ENCODE measurements at regions not wholly inside any gene's neighbourhood (a gene's known extent, or its start where the extent isn't known, plus 50 kb on each side); places are given as distances from the start of the nearest gene placed in this dataset.
A peak's percentile ranks its signal among the peaks of the same experiment; 100 is the strongest.

DNA sequence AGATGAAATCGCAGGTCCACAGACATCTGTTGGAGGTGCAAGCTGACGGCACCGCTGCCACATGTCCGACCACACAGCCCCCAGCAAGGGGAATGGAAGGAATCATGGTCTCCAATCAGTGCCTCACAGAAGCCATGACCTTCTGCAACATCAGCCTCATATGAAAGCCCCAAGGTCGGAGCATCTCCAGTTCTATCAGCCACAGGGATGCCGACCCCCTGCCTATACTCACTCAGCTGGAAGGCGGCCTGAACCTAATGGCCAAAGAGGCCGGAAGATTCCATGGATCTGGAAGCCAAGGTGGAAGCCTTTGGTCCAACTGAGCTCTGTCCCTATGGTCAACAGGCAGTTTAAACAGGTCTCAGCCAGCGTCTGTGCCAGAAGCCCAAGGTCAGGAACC, 278.8 kb downstream of the TNS1 start:
- H3K4me3 ChIP-seq (ENCODE audit: low read depth, low read length): no peak overlapping the region
- TF ChIP-seq, protein P1, sequence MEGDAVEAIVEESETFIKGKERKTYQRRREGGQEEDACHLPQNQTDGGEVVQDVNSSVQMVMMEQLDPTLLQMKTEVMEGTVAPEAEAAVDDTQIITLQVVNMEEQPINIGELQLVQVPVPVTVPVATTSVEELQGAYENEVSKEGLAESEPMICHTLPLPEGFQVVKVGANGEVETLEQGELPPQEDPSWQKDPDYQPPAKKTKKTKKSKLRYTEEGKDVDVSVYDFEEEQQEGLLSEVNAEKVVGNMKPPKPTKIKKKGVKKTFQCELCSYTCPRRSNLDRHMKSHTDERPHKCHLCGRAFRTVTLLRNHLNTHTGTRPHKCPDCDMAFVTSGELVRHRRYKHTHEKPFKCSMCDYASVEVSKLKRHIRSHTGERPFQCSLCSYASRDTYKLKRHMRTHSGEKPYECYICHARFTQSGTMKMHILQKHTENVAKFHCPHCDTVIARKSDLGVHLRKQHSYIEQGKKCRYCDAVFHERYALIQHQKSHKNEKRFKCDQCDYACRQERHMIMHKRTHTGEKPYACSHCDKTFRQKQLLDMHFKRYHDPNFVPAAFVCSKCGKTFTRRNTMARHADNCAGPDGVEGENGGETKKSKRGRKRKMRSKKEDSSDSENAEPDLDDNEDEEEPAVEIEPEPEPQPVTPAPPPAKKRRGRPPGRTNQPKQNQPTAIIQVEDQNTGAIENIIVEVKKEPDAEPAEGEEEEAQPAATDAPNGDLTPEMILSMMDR (IDR thresholded peaks at IDR 0.05; ENCODE audit: low read depth, low read length): no peak

DNA sequence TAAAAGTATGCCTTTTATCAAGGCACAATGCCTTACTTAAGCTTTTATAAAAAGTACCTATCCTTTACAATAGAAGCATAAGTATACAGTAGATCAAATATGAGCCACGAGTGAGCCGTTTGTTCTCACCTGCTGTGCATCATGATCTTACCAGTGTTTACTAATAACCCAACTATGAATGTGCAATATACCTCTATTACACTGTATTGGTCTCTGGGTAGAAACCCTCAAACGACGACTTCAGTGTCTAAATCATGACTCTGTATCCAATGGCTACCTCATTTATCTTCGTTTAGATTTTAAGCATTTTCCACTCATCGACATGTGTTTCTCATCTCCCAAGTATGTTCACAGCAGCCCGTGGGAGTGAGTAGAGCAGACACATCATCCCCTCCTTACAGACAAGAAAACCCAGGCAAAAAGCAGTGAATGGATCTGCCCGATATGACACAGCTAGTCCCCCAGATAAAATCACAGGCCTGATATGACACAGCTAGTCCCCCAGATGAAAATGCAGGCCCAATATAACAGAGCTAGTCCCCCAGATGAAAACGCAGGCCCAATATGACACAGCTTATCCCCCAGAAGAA, 279.8 kb downstream of the TNS1 start:
- no peak overlapping the region for H3K4me3 ChIP-seq (ENCODE audit: low read depth, low read length)
- TF ChIP-seq, protein P1 (IDR thresholded peaks at IDR 0.05; ENCODE audit: low read depth, low read length): no peak

DNA sequence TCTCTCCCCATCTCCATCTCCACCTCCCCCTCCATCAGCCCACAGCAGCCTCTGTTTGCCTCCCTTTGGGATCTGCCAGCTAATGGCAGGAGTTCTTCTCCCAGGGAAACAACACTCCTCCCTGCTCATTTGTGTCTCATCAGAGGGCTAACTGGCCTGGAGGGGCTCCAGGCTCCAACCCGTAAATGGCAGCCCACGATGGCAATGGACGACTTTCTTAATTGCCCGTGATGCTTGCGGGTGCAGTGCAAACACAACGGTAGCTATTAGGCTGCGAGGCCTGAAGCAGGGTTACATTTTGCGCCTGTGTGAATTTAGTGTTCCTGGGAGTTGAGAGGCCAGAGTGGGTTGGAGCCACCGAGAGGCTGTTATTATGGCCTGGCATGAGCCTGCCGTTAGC, 285.1 kb downstream of the TNS1 start:
- TF ChIP-seq, protein P1 (IDR thresholded peaks at IDR 0.05; ENCODE audit: low read depth, low read length): no peak
- H3K4me3 ChIP-seq (ENCODE audit: low read depth, low read length): no peak overlapping the region

DNA sequence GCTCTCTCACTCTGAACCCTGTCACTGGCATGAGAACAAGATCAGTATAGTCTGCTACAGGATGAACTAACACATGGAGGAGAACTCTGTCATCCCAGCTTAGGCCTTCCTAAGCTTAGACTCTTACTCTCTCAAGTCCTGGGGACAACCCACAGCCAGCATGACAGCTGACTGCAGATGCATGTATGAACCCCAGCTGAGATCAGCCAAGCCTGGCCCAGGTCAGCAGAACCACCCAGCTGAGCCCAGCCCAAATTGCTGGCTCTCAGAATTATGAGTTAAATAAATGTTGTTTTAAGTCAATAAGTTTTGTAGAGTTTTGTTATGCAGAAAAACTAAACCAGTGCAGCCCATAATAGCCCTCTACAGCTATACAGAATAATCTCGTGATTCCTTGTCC, 287.3 kb downstream of the TNS1 start:
- H3K4me3 ChIP-seq (ENCODE audit: low read depth, low read length): no peak overlapping the region
- TF ChIP-seq, protein P1 (IDR thresholded peaks at IDR 0.05; ENCODE audit: low read depth, low read length): no peak

DNA sequence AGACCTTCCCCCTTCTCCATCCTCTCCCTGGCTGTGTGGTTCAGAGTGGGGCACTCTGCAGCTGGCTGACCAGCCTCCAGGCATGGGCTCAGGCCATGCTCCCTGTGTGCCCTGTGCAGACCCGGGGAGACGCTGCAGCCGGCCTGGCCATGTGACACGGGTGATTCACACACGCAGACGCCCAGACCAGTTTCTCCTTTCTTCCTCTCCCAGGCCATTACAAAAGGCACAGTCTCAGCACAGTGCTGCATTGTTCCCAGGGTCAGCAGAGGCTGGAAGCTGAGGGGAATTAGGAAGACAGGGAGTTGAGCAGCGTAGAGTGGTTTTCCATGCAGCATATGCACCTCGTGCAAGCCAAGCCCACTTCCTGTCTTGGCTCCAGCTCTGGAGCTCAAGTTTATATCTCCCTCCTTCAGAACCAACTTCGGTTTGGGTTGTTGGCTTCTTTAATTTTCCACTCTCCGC, 288.5 kb downstream of the TNS1 start:
- TF ChIP-seq, protein P1 (IDR thresholded peaks at IDR 0.05; ENCODE audit: low read depth, low read length): no peak
- H3K4me3 ChIP-seq (ENCODE audit: low read depth, low read length): no peak overlapping the region

DNA sequence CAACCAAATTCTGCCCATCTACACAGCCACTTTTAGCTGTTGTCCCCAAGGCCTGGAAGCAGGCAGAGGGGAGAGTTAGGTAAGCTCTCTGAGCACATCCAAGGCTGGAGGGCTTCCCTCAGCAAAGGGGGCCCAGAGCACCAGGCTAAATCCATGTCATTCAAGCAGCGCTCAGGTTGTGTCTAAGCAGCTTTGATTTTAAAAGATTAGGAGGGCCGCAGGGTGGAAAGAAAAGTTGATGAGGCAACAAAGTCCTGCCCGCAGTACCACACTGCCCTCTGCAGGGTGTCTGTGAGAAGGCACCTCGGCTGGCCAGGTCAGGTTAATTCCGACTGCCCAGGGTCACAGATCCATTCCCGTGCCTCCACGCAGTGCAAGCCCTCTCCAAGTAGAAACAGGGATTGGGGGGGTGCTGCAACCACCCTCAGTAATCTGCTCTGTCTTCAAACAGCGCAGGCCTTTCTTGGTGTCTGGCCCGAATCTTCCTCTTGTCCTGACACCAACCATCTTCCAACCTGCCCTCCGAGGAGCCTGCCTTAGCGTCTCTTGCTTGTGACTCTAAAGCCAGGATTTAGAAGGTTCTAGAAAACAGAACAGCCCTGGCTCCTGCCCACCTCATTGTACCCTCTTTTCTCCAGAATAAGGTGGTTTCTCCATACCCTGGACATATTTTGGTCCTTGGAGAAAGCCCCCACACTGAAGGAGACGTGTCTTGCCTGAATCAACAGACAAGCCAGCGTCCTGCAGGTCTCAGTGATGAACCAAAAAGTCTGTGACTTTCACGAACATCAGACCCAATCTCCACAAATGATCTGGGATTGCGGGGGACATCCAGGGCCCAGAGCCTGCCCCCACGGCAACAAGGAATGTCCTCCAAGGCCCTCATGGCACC, 289.2 kb downstream of the TNS1 start:
- TF ChIP-seq, protein P1 (IDR thresholded peaks at IDR 0.05; ENCODE audit: low read depth, low read length): peak; percentile 98
- no peak overlapping the region for H3K4me3 ChIP-seq (ENCODE audit: low read depth, low read length)

DNA sequence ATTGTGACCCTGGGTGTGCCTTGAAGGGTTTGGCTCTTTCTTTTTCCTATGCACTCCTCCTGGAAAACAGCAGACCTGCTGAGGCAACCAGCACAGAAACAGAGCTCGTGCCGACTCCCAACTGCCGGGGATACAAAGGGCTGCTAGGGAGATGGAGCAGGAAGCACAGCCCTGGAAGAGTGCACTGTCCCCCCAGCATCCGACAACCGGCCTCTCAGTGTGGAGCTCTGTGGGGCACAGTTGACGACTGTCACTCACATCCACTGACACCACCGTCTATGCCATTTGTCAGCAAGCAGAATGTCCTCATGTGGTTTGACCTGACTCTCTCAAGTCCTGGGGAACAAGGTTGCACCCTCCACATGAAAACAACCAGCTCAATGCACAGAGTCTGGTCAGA, 290.4 kb downstream of the TNS1 start:
- TF ChIP-seq, protein P1 (IDR thresholded peaks at IDR 0.05; ENCODE audit: low read depth, low read length): no peak

More for the DNA sequence above, 290.4 kb downstream of the TNS1 start:
- no peak overlapping the region for H3K4me3 ChIP-seq (ENCODE audit: low read depth, low read length)

Data from WI38 (cell line).